Spinal cord (tissue), 9 donors: ENCODE measurements at regions not wholly inside any gene's neighbourhood (a gene's known extent, or its start where the extent isn't known, plus 50 kb on each side); places are given as distances from the start of the nearest gene placed in this dataset.
"Not testable (repeated sequence)": the region's sequence is repeated elsewhere in the genome, so short reads cannot be mapped to it uniquely, and the experiment has no call there.

ENCODE experiments used
- DNase-seq, 6 donors: peaks; one replicate each; pipeline versions ENCODE4 v3.0.0 to v3.0.0-alpha.2; 2013 to 2015; ENCODE audit warnings: low spot score in 6 of 6, low read depth in 4 of 6
- H3K27ac ChIP-seq: one replicate; pipeline ENCODE4 v1.5.1; 2013; ENCODE audit warnings: low read depth, low read length, control low read depth
- H3K27me3 ChIP-seq: one replicate; pipeline ENCODE4 v1.6.1; 2013; ENCODE audit warnings: low read length; ENCODE audit not compliant: control insufficient read depth, insufficient read depth
- H3K36me3 ChIP-seq: one replicate; pipeline ENCODE4 v1.6.1; 2013; ENCODE audit warnings: low read length; ENCODE audit not compliant: control insufficient read depth, insufficient read depth
- H3K4me1 ChIP-seq: one replicate; pipeline ENCODE4 v1.6.1; 2013; ENCODE audit warnings: low read length; ENCODE audit not compliant: control insufficient read depth, insufficient read depth
- H3K4me3 ChIP-seq: one replicate; pipeline ENCODE4 v1.5.1; 2013; ENCODE audit warnings: low read depth, low read length, control low read depth
- H3K9me3 ChIP-seq: one replicate; pipeline ENCODE4 v1.6.1; 2013; ENCODE audit warnings: low read length; ENCODE audit not compliant: control insufficient read depth, insufficient read depth
- WGBS: methylation state at CpG from one replicate; pipeline ENCODE4 v1.1.5; 2013; ENCODE audit warnings: missing lambda C conversion rate; ENCODE audit not compliant: insufficient coverage; 5-methylcytosine and 5-hydroxymethylcytosine counted together
- donor health status: healthy.

DNA sequence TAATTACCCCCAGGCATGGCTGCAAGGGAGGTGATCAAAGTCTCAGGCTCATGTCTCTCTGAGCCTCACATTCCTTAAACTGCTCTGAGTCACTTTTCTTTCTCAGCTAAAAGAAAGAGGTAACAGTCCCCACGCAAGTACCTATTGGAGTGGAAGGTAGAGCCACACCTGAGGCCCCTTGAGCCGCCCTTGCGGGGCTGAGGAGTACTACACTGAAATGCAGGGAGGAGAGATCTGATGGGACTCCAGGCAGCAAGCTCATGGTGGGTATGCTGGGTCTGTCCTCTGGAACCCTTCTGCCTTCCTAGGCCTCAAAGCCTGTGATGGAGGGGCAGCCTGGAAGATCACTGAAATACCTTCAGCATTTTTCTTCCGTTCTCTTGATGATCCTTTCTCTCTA lies 960.0 kb downstream of the DNAJB9 start:
- WGBS, result 100% methylated on average over 3 of the region's 4 CpGs
- Histone ChIP-seq H3K36me3 (no peaks in the 10 kb centered on the region), H3K27ac (no peak overlapping the region)

DNA sequence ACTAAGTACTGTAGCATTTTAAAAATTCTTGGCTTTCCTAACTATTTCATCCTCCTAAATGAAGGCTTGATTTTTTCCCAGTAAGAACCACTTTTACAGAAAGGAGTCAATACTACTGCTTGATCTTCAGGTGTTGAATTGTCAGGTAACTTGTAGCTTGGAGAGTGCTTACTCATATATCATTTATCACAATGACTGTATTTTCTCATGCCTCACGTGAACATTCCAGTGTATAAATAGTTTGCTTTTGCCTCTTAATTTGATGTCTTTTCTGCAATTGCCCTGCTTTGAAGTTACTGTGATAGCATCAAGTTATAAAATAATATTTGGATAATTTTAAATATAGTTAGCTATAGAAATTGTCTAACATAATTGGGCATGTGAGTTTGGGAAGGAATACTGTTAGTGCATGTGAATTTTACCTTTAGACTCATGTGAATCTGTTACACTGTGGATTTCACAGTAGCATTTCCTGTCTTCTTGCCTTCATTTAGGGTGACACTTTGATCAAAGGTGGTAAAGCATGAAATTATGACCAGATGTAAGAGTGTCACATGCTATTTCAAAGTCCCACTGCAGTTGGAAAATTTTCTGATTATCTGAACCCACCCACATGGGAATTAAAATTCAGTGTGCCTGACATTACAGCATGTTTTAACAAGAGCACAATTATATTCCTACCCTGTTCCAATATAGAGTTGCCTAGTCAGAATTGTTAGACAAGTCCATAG lies 962.8 kb downstream of the DNAJB9 start:
- Histone ChIP-seq H3K27me3 (no peaks in the 10 kb centered on the region), H3K4me3 (no peak overlapping the region), H3K27ac (no peak overlapping the region), H3K36me3 (no peaks in the 10 kb centered on the region), H3K4me1 (no peaks in the 10 kb centered on the region), H3K9me3 (no peaks in the 10 kb centered on the region)
- WGBS, result no CpG with 5 or more reads among the region's 1 CpG
- DNase-seq, result no peak

More for the DNA sequence above, 960.0 kb downstream of the DNAJB9 start:
- no peaks in the 10 kb centered on the region for H3K9me3 ChIP-seq
- no peak overlapping the region for H3K4me3 ChIP-seq
- H3K27me3 ChIP-seq, result no peaks in the 10 kb centered on the region
- DNase-seq, result no peak
- H3K4me1 ChIP-seq, result no peaks in the 10 kb centered on the region

DNA sequence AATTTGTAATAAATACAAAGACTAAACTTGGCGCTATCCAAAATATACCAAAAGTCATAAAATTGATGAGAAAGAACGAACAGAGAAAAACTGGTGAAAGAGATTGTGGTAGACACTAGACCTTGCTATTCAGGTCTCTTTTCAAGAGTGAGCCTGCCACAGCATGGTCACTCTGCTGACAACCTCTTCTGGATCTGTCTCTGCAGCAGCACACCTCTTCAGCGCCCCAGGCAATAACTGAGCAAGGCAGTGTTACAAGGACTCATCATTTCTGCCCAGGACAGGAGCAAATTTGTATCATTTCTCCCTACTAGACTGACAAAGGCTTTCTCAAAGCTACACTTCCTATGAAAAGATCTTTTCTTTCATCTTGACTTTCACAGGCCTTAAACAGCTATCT lies 976.0 kb downstream of the DNAJB9 start:
- H3K4me1 ChIP-seq, result no peaks in the 10 kb centered on the region
- H3K27ac ChIP-seq, result no peak overlapping the region
- no peak for DNase-seq
- H3K36me3 ChIP-seq, result no peaks in the 10 kb centered on the region
- WGBS, result 64% methylated on average over 1 of the region's 3 CpGs
- no peaks in the 10 kb centered on the region for H3K27me3 ChIP-seq
- H3K9me3 ChIP-seq, result no peaks in the 10 kb centered on the region
- H3K4me3 ChIP-seq, result no peak overlapping the region

DNA sequence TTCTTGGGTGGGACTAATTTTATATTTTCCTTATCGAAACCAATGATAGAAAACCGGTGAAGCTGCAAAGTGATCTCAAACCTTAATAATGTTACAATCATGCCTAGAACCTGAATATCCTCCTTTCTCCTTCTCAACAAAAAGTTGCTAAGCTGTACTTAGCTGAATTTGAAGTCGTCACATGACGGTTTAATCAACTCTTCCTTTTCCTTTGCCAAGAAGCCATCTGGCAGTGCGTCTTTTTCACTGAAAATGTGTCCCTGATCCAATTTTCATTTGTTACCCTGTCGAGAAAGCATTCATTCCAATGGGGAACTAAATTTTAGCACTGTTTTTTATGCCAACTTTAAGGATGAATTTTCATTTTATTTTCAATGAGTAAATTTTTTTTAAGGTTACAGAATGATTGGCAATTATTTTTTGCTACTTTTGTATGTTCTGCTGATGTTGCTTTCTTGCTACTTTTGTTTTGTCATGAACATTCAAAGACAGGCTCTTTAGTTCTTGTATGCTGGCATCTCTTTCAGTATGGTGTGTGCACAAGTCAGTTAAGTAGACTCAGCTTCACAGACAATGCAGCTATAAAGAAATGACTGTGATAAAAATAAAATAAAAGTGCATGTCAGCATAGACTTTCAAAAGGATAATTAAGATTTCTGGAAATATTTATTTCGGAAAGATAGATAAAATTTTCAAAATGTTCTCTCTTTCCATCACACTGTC lies 980.0 kb downstream of the DNAJB9 start:
- 52% methylated on average over 2 of the region's 7 CpGs for WGBS
- Histone ChIP-seq H3K27me3 (no peaks in the 10 kb centered on the region), H3K27ac (no peak overlapping the region), H3K9me3 (no peaks in the 10 kb centered on the region), H3K36me3 (no peaks in the 10 kb centered on the region), H3K4me3 (no peak overlapping the region), H3K4me1 (no peaks in the 10 kb centered on the region)
- peak in 4 of 6 donors; percentile 19 to 96 (median 44) for DNase-seq

DNA sequence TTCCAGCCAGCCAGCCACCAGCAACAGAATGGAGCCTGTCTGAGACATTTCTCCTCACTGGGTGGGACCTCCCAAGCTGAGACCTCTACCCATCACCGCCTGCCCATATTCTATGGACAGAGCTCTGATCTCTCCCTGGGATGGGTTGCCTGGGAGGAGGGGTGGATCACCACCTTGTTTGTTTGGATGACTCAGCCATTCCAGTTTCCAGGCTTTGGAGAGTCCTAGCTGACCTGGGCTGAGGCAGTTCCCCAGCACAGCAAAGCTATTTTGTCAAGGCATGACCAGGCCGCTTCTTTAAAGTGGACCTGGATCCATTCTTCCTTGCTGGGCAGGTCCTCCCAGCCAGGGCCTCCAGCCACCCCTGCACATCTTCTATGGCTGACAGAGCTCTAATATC lies 982.3 kb downstream of the DNAJB9 start:
- H3K36me3 ChIP-seq, result no peaks in the 10 kb centered on the region
- peaks cover 2% of the 10 kb centered on the region for H3K9me3 ChIP-seq
- no peak overlapping the region for H3K27ac ChIP-seq
- no peaks in the 10 kb centered on the region for H3K27me3 ChIP-seq
- no peak for DNase-seq
- H3K4me3 ChIP-seq, result no peak overlapping the region
- H3K4me1 ChIP-seq, result no peaks in the 10 kb centered on the region
- WGBS, result 100% methylated on average over 1 of the region's 2 CpGs

DNA sequence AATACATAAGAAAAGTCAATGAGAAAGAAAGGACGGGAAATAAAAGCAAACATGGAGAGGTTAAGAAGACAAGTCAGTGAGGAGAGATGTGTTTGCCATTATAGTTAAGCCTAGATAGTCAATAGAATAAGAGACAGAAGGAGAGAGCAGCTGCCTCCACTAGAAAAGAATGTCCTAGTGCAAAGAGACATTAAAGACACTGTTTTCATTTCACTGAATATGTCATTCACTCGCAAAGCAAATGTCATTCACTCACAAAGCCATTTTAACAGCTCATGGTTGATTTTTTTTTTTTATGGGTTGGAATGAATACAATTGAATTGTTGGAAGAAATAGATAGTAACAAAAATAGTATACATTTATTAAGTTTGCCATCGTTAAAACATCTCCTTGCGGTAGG lies 1007.6 kb downstream of the DNAJB9 start:
- DNase-seq, result peak in 1 of 6 donors; percentile 29
- H3K4me3 ChIP-seq, result no peak overlapping the region
- H3K9me3 ChIP-seq, result no peaks in the 10 kb centered on the region
- no peaks in the 10 kb centered on the region for H3K27me3 ChIP-seq
- H3K36me3 ChIP-seq, result no peaks in the 10 kb centered on the region
- H3K4me1 ChIP-seq, result no peaks in the 10 kb centered on the region
- no CpG with 5 or more reads among the region's 4 CpGs for WGBS
- H3K27ac ChIP-seq, result no peak overlapping the region

DNA sequence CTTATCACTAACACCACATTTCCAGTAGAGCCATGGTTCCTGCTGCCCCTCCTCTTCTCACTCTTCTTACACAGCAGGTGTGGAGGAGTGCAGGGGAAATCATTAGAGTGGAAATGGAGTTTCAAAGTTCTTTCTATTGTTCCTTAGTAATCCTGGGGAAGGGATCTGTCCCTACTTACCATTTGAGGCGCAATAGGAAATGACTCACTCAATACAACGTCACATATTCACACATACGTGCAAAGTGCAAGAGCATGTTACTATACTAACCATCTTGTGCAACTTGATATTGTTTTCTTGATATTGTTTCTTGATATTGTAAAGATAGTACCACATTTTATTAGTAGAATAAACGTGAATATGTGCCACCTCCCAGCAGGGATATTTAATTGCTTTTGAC lies 1010.2 kb downstream of the DNAJB9 start:
- H3K9me3 ChIP-seq, result peaks cover 2% of the 10 kb centered on the region
- H3K4me1 ChIP-seq, result no peaks in the 10 kb centered on the region
- no CpG with 5 or more reads among the region's 4 CpGs for WGBS
- no peak overlapping the region for H3K27ac ChIP-seq
- no peak for DNase-seq
- H3K4me3 ChIP-seq, result no peak overlapping the region
- no peaks in the 10 kb centered on the region for H3K27me3 ChIP-seq
- H3K36me3 ChIP-seq, result no peaks in the 10 kb centered on the region

DNA sequence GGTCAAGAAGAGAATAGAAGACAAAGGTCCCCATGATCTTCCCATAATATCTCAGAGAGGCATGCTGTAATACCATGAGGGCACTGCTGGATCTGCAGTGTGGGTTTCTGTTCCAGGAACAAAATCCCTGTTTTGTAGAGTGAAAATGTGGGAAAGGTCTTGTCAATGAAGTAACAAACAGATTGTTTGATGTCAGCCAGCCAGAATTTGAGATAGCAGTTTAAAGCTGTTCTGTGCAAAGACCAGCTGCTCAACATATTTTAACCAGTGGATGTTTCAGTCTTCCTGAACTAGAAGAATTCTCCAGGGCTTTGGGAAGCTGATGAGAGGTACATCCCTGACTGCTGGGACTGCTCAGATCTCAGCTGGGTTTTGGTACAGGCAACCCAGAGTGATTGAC lies 1012.5 kb downstream of the DNAJB9 start:
- Histone ChIP-seq H3K27ac (no peak overlapping the region), H3K27me3 (no peaks in the 10 kb centered on the region), H3K9me3 (peaks cover 2% of the 10 kb centered on the region), H3K4me1 (no peaks in the 10 kb centered on the region), H3K36me3 (no peaks in the 10 kb centered on the region), H3K4me3 (no peak overlapping the region)
- peak in 2 of 6 donors; percentile 44 to 86 for DNase-seq

DNA sequence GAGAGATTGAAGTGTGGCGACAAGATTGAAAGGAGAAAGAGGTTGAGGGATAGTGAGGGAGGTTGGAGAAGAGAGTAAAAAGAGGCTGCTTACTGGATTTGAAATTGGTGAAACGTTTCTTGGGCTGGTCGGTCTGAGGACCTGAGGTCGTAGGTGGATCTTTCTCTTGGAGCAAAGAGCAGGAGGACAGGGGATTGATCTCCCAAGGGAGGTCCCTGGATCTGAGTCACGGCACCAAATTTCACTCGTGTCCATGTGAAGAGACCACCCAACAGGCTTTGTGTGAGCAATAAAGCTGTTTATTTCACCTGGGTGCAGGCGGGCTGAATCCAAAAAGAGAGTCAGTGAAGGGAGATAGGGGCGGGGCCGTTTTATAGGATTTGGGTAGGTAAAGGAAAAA lies 1027.3 kb downstream of the DNAJB9 start:
- not testable (repeated sequence) for H3K36me3 ChIP-seq, H3K9me3 ChIP-seq, H3K4me1 ChIP-seq, DNase-seq, H3K27ac ChIP-seq, H3K4me3 ChIP-seq, H3K27me3 ChIP-seq
- WGBS, result 76% methylated on average over 6 of the region's 9 CpGs

DNA sequence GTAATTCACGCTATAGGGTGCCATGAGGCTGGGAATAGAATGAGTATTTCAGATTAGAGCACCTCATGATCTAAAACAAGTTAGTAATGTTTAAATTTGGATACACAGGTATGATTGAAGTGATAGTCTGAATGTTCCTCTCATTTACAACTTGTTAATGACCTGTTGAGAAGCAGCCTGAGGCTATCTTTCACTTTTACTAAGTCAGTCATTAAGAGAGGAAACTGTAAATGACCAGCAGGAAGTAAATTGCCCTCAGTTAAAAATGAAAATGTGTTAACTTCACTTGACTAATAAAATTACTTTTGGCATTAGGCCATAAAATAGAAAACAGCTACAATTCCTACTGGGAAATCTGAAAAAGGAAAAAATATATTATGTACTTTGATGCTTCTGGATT lies 1042.0 kb downstream of the DNAJB9 start:
- WGBS, result no CpG with 5 or more reads among the region's 1 CpG
- DNase-seq, result peak in 1 of 6 donors; percentile 48
- H3K4me3 ChIP-seq, result no peak overlapping the region
- no peak overlapping the region for H3K27ac ChIP-seq
- no peaks in the 10 kb centered on the region for H3K27me3 ChIP-seq
- no peaks in the 10 kb centered on the region for H3K9me3 ChIP-seq
- H3K4me1 ChIP-seq, result no peaks in the 10 kb centered on the region
- no peaks in the 10 kb centered on the region for H3K36me3 ChIP-seq
